ENCODE measurements at regions not wholly inside any gene's neighbourhood (a gene's known extent, or its start where the extent isn't known, plus 50 kb on each side); places are given as distances from the start of the nearest gene placed in this dataset.

DNA sequence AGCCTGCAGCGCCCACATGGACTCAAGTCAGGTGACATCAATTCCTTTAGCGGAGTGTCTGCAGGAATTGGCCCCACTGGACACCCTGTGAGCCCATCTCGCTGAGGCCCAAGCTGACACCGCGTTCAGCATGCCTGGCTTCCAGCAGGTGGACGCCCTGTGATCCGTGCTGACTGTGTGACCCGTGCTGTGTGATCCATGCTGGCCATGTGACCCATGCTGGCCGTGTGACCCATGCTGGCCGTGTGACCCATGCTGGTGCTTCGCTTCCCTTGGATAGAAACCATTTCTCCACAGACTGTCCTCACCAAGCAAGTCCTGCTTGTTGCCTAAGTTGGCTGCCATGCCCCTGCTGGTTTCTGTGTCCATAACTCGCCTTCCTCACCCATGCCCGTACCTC is 392.1 kb downstream of the BRD1 start:
- DNase-seq (ENCODE audit: low spot score) = no peak

DNA sequence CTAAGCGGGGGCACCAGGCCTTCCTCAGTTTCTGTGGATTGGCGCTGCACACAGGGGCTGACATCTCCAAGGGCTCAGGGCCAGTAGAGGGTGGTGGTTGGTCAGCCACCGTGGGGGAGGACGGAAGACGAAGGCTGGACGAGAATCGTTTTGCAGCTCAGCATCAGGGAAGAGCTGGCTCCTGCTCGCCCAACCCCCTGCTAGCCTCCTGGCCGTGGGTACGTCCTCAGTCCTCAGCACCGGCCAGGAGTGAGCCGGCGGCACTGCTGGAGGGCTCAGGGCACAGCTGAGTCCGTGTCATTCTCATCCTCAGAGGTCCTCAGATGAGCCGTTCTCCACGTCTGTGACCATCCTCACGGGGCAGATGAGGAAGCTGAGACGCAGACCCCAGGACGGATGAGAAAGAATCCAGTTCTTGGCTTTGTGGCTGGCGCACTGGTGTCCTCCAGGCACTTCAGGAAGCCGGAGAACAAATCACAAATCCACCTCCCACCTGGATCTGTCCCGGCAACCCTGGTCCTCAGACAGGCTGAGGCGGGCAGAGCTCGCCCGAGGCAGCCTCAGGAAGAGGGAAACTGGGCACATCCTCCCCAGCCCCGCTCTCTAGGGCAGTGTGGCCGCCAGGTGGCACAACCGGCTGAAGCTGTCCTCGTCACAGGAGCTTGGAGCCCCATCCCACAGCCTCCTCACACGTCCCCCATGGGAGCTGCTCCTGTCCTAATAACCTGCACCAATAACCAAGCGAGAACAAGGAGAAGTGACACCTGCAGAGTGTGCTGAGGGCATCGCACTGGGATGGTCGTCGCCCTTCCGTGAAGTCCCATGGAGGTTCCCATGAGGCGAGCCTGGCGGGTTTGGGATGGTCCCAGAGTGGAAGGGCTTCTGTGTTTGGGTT is 393.7 kb downstream of the BRD1 start:
- DNase-seq (ENCODE audit: low spot score) = no peak

DNA sequence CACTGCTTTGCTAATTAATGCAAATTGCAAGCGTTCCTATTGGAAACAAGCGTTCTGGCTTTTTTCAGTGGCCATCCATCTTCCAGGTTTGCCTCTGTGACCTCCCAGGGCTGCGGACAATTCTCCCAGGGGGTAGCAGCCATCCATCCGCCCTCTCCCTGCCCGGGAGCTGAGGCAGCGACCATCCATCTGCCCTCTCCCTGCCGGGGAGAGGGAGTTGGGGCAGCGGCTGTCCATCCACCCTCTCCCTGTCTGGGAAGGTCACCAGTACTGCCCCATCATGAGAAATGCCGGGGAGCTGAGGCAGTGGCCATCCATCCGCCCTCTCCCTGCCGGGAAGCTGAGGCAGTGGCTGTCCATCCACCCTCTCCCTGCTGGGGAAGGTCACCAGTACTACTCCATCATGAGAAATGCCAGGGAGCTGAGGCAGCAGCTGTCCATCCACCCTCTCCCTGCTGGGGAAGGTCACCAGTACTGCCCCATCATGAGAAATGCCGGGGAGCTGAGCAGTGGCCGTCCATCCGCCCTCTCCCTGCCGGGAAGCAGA is 394.7 kb downstream of the BRD1 start:
- no peak for DNase-seq (ENCODE audit: low spot score)

DNA sequence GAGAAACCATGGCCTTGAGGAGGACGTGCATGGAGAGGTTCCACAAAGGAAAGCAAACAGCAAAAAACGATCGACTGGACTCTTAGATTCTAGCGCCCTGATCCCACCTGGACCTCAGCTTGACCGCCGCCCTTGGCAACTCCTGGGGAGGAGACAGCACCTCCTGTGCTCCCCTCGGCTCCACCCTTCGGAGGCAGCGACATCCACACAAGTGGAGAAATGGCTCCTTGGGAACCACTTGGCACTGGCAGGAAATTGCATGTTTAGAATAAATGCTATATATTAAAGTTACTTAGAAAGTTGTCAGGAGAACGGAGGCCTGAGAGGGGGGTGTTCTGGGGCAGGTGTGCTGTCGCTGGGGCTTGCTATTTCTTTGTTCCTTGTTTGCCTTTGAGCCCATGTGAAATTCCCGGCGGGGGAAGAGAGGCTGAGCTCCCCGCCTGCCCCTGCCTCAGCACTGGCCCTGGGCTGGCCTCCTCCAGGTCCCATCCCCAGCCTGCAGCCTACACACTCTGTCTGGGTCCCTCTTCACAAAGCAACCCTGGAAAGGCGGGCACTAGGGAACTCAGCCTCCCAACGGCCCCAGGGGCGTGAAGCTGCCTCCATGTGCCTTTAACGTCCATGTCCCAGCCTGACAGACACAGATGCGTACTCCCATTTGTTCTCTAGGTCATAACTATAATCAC is 395.3 kb downstream of the BRD1 start:
- DNase-seq (ENCODE audit: low spot score) = no peak

DNA sequence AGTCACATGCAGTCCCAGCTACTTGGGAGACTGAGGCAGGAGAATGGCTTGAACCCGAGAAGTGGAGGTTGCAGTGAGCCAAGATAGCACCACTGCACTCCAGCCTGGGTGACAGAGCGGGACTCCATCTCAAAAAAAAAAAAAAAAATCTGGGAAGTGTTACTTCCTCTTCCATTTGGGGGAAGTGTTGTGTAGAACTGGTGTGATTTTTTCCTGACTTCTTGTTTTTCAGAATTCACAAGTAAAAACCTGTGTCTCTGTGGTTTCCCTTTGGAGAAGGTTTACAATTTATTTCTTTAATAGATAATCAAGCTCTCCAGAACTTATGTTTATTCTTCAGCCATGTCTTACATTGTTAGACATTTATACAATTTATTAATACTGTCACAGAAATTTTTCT is 396.1 kb downstream of the BRD1 start:
- DNase-seq (ENCODE audit: low spot score) = no peak

DNA sequence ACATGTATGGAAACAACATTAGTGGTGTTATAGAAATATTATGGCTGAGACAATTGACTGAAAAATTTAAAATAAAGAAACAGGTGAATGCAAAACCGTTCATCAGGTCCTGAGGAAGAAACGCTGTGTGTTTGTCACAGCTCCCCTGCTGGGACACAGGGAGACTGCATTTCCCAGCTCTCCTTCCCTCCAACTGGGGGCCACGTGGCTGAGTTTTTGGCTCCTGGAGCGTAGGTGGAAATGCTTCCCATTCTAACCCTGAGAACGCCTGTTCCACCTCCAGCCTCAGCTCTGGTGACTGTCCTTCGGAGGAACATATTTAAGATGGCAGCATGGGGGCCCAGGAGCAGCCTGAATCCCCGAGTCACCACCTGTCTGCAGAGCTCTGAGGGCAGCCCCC is 398.6 kb downstream of the BRD1 start:
- no peak for DNase-seq (ENCODE audit: low spot score)

DNA sequence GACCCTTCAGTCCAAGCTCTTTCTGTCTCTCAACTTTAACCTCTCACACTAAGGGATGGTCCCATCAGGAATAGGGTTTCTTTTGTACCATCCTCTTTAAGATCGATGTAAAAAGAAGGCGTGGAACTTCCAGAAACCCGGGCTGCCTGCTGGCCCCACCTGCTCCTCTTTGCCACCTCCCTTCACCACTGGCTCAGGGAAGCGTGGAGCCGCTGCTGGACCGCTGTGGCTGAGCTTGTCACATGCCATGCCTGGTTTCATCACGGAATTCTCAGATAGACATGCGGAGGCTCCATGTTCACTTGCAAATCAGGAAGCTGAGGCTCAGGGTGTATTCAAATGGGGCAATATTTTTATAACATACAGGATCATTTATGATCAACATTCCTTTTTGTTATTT is 399.7 kb downstream of the BRD1 start:
- DNase-seq (ENCODE audit: low spot score) = no peak

DNA sequence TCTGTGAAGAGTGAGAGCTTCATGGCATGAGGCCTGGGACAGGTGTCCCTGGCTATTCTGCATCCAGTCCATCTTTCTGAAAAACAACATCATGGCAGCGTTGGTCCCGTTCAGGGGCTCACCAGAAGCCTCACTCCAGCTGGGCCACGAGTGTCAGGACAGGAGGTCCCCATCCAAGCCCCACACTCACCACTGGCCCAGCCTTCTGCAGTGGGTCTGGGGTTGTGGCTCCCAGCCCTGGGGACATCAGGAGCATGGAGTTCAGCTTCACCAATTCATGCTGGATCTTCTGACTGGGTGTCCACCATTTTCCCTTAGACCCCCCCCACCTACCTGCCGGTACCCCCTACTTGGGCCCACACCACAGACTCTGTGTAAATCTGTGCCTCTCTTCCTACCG is 400.3 kb downstream of the BRD1 start:
- no peak for DNase-seq (ENCODE audit: low spot score)

DNA sequence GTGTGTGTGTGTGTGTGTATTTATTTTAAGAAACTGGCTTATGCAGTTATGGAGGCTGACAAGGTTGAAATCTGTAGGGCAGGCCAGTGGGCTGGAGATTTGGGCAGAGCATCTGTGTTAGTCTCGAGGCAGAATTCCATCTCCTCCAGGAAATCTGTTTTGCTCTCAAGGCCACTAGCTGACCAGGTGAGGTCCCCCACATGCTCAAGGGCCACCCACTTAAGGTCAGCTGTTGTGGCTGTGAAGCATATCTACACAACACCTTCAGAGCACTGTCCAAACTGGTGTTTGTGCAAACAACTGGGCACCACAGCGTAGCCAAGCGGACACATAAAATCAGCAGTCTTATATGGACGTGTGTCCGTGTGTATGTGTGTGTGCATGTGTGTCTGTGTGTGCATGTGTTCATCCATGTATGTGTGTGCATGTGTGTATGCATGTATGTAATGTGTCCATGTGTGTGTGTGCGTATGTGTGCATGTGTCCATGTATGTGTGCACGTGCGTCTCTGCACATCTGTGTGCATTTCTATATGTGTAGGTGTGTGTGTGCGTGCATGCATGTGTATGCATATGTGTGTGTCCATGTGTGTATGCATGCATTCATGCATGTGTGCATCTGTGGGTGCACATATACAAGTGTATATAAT is 400.9 kb downstream of the BRD1 start:
- DNase-seq (ENCODE audit: low spot score) = no peak

DNA sequence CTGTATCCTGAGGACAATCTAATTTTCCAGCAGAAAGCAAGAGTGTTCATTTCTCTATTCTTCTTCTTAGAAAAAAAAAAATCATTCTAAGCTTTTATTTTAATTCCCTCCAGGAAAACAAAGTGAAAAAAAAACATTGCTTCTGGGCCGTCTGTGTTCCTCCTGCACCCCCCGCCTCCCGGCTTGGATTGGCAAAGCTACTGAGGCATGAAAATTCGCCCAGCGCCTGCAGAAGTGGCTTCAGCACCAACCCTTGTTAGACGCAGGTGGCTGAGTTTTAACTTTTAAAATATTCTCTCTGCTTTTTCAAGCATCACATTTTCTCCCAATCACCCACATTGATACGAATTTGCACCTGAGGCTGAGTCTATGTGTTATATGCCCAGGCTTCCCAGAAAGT is 401.6 kb downstream of the BRD1 start:
- no peak for DNase-seq (ENCODE audit: low spot score)

DNA sequence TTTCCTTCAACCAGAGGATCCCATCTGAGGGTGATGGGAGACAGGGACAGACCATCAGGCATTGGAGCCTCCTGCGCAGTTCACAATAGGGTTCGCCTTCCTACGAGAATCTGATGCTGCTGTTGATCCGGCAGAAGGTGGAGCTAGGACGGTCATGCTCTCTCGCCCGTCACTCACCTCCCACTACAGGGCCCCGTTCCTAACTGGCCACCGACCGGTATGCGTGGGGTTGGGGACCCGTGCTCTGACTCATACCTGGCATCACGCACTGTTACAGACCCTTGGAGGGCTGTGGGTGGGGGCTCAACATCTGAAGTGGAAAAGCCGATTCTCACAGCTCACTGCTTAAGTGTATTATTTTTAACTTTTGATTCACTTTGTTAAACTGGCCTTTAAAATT is 402.3 kb downstream of the BRD1 start:
- no peak for DNase-seq (ENCODE audit: low spot score)

DNA sequence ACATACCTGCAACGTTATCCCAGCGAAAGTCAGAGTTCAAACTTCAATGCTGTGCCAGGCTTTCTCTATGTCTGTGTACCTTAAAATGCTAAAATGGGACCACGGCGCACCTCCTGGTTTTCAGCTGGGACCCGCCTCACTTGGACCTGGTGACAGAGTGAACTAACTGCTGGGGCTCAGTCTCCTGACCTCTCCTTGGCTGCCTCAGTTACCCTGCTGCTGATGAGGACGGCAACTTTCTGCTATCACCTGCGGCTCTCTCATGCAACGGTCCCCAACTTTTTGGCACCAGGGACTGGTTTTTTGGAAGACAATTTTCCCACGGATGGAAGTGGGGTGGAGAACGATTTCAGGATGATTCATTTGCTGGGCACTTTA is 402.8 kb downstream of the BRD1 start:
- no peak for DNase-seq (ENCODE audit: low spot score)

DNA sequence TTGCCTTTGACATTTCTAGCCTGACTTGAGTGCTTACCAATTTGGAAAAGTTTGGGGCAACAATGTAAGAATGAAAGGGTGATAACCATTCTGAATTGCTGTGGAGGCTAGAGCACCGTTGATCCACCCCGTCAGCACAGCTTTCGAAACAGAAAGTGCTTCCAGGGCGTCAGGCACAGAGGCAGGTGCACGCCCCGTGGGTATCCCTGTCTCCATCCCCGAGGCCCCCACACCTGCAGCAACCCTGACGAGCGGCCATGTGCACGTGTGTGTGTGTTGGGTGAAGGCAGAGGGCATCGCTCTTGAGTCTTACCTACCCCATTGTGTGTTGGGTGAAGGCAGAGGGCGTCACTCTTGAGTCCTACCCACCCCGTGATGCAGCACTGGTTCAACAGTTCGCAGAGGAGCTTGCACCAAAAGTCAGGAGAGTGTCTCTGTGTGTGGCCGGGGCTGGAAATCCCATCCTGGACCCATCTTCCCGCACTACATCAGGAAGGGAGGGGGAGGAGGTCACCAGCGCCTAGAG is 404.5 kb downstream of the BRD1 start:
- no peak for DNase-seq (ENCODE audit: low spot score)

DNA sequence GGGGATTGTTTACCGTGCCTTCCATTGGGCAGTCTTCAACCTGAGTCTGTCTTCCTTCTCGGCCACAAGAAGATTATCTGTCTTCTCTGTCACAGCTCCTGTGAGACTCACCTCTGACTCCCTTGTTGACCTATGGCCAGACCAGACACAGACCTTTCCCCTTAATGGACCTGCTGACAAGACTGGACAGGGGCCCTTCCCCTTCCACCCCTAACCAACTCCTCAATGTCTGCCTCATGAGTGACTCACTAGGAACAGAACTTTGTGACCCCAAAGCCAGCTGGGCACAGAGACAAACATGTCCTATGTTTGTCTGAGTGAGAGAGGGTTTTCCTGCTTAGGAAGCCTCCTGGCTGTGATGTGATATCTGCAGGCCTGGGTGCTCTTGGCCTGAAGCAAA is 405.0 kb downstream of the BRD1 start:
- no peak for DNase-seq (ENCODE audit: low spot score)

DNA sequence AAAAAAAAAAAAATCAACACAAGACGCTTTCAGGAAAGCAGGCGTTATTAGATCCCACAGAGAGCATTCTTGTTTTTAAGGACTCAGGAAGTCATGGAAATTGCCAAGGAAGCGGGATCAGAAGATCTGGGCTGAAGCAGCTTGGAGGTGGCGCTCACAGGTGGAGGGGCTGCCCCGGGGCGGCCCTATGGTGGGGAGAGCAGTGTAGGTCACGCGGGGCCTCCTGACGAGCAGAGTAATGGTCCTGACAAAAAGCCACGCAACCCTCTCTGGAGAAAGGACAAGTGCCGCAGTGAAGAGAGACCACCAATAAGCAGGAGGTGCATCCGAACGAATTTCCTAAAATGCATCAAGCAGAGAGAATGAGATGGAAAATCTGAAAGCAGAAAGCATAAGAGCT is 407.0 kb downstream of the BRD1 start:
- DNase-seq (ENCODE audit: low spot score) = no peak

DNA sequence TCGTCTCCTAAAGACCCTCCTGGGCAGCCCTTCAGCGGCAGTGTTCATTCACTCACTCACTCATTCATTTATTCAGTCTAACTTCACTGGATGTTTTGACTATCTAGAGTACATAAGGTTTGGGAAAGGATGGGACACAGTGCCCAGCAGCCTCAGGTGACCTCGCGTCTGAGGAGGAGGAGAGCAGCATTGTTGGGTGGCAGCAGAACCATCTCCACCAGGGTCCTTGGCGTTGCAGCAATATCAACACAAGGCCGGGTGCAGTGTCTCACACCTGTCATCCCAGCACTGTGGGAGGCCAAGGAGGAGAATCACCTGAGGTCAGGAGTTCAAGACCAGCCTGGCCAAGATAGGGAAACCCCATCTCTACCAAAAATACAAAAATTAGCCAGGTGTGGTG is 408.0 kb downstream of the BRD1 start:
- no peak for DNase-seq (ENCODE audit: low spot score)

DNA sequence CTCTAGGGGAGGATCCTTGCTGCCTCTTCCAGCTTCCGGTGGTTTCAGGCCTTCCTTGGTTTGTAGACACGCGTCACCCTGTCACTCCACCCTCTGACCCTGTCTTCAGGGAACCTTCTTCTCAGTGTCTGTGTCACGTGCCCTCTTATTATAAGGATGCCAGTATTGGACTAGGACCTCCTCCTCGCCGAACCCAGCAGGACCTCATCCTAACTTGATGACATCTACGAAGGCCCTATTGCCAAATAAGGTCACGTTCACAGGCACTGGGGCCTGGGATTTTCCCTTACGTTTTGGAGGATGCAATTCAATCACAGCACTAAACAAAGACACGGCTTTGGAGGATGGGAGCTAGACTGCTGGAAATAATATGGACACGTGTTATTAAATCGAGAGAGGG is 408.7 kb downstream of the BRD1 start:
- no peak for DNase-seq (ENCODE audit: low spot score)

DNA sequence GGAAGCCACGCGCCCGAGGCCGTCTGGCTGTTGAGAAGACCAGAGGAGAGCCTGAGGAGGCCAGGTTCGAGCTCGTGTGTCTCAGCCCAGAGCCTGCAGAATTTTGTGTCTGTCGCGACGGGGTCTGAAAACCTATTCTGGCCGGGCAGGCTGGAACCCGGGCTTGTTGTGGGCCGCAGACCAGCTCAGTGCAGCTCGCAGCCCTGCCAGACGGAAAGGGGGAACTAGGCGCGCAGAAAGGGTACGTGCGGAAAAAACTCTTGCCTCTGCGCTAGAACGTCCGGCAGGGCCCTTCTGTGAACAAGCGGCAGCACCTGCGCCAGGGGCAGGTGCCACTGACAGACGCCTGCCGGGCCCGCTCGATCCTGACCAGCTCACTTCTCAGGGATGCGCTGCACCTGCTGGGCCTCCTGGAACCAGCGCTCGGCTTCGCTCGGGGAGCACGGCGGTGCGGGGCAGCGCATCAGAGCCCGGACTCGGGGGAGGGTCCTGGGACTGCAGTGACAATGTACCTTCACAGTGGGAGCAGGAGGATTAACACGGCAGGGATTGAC is 409.3 kb downstream of the BRD1 start:
- no peak for DNase-seq (ENCODE audit: low spot score)

DNA sequence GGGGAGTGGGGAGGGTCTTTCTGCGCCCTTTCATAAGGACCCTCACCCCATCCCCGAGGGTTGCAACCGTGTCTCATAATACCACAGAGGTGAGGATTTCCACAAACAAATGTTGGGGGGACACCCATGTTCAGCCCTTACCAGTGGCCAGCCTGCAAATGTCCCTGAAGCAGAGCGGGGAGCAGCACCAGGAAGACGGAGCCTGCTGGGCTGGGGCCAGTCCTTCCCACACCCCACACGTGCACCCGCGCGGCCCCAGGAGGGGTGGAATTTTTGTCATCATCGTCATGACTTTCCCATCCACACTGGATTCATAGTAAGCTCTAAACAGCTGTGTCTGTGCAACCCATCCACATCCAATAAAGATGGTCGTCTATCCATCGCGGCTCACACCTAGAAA is 409.8 kb downstream of the BRD1 start:
- no peak for DNase-seq (ENCODE audit: low spot score)

DNA sequence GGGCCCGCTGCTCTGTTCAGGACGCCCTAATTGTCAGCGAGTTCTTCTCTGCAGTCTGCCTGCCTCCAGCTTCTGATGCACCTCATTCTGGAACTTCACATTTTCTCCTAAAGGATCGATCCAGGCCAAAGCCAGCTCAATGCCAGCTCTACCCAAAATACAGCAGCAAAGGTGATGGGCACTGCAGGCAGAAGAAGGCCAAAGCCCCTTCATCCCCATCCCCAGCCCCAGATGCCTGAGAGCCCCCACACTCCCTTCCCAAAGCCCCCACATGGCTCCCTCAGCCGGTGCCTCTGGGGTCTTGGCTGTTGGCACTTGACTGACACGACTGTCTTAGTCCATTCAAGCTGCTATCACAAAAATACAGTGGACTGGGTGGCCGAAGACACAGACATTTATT is 410.3 kb downstream of the BRD1 start:
- no peak for DNase-seq (ENCODE audit: low spot score)

DNA sequence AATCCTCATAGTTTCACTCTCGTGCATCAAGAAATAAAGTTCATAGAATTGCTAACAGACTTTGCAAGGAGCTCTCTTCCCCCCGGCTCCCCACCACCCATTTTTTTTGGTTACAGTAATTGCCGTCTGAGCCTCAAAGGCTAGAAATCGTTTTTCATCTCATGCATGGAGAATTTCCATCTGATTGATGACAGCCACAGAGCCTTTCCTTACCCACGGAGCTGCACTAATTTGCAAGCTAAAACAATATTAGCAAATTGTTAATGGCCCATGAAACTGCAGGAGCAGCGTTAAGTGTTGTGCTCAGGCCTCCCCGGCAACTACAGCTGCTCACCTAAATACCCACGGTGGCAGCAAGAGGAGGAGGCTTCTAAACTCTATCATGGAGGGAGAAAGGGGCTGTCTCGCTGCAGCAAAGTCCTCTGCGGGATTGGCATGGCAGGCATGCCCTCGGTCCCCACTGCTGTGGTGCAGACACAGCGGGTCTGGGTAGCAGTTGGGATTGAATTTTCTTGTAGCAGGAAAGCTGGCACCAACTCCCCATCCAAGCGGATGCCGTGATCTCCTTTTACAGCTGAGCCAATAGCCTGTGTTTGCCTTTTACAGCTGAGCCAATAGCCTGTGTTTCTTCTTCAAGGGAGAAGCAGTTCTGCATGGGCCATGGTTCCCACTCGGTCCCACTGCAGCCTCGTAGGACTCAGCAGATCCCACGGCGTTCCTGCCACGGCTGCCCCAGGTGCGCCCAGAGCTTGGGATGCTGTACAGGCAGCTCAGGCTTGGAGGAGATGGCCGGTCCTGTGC is 412.3 kb downstream of the BRD1 start:
- DNase-seq (ENCODE audit: low spot score) = no peak

DNA sequence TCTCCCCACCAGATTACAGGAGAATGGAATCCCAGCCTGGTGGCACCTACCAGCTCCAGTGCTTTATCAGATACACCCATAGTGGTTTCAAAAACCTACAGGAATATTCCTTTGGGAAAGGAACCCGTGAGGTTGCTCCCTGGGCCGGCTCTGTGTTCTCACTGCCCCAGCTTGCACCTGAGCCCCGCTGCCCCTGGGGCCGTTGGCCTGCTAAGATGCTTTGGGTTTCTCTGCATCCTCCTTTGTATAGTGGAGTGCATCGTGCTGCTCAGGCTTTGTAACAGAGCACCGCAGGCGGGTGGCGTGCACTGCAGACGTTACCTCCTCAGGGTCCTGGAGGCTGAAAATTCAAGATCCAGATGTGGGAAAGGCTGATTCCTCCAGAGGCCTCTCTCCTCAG is 414.1 kb downstream of the BRD1 start:
- DNase-seq (ENCODE audit: low spot score) = no peak
